BJ (cell line): ENCODE measurements at regions not wholly inside any gene's neighbourhood (a gene's known extent, or its start where the extent isn't known, plus 50 kb on each side); places are given as distances from the start of the nearest gene placed in this dataset.

Source experiments
- CTCF ChIA-PET: fragments of 350-600 bp; formaldehyde crosslinking; extraction: SDS; loops from one replicate; lab custom pipeline; 2021; ENCODE audit warnings: antibody characterized with exemption, inconsistent platforms; lab: Yijun Ruan, JAX
- POLR2A ChIA-PET: fragments of 300-600 bp; sonication (Branson Sonifier 250); formaldehyde crosslinking; extraction: SDS; loops from one replicate; lab custom pipeline; 2021; ENCODE audit warnings: antibody characterized with exemption; lab: Charles Lee
- DNase-seq: peaks from one replicate; pipeline ENCODE4 v3.0.0-alpha.2; 2011; ENCODE audit warnings: low read depth
- H3K27me3 ChIP-seq: 2 replicates; pipeline ENCODE4 v1.6.0; 2011; ENCODE audit warnings: low read length; ENCODE audit not compliant: control insufficient read depth, insufficient read depth
- H3K36me3 ChIP-seq: 2 replicates; pipeline ENCODE4 v1.5.1; 2011; ENCODE audit warnings: low read length; ENCODE audit not compliant: control insufficient read depth, insufficient read depth
- H3K4me3 ChIP-seq: 2 replicates; pipeline ENCODE4 v1.5.1; 2011; ENCODE audit warnings: low read depth, mild to moderate bottlenecking, control low read depth, low read length
- TF ChIP-seq, protein P1 (sequence below): IDR thresholded peaks from 2 replicates; pipeline ENCODE4 v1.5.1; 2011; ENCODE audit warnings: low read depth, mild to moderate bottlenecking, control low read depth, inconsistent platforms, low read length, moderate library complexity; ENCODE audit not compliant: insufficient read depth

DNA sequence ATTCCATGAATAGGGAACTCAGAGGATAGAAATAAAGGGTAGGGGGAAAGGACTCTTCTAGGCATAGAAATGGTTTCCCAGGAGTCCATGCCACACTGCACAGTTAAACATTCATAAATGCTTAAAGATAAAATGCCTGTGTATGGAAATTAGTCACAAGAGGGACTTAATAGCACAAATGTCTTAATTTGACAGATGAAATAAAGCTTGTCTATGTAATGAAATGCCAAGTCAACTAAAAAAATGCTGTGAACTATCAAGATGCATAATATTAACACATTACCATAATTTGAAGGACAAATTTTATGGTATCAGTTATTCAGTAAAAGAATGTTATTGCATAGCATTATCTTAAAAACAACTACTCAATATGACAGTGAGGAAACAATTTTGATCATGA, 553.2 kb upstream of the NETO1 start:
- DNase-seq, result no peak
- Histone ChIP-seq H3K36me3 (no peaks in the 10 kb centered on the region), H3K4me3 (no peak overlapping the region), H3K27me3 (no peaks in the 10 kb centered on the region)
- POLR2A ChIA-PET, result no interaction called here
- TF ChIP-seq, protein P1, sequence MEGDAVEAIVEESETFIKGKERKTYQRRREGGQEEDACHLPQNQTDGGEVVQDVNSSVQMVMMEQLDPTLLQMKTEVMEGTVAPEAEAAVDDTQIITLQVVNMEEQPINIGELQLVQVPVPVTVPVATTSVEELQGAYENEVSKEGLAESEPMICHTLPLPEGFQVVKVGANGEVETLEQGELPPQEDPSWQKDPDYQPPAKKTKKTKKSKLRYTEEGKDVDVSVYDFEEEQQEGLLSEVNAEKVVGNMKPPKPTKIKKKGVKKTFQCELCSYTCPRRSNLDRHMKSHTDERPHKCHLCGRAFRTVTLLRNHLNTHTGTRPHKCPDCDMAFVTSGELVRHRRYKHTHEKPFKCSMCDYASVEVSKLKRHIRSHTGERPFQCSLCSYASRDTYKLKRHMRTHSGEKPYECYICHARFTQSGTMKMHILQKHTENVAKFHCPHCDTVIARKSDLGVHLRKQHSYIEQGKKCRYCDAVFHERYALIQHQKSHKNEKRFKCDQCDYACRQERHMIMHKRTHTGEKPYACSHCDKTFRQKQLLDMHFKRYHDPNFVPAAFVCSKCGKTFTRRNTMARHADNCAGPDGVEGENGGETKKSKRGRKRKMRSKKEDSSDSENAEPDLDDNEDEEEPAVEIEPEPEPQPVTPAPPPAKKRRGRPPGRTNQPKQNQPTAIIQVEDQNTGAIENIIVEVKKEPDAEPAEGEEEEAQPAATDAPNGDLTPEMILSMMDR, result no peak
- CTCF ChIA-PET, result interaction anchor here (1.5 kb wide), 1 partner anchor 14 kb away, joined by 3 read pairs; no protein-coding TSS in a partner anchor

DNA sequence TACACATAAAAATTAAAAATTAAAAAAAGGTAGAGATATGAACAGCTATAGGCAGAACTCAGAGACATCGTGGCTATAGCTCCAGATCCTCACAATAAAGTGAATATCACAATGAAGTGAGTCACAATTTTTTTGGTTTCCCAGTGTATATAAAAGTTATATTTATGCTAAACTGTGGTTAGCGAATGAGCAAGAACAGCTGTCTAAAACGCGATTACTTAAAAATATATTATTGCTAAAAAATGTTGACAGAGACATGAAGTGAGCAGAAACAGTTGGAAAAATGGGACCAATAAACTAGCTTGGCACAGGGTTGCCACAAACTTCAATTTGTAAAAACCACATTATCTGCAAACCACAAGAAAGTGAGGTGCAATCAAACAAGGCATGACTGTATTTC, 551.7 kb upstream of the NETO1 start:
- no peak for DNase-seq
- no peaks in the 10 kb centered on the region for H3K27me3 ChIP-seq
- TF ChIP-seq, protein P1, result no peak
- H3K36me3 ChIP-seq, result no peaks in the 10 kb centered on the region
- no peak overlapping the region for H3K4me3 ChIP-seq
- CTCF ChIA-PET, result interaction anchor here (0.7 to 1.5 kb wide), 4 partner anchors 11 to 73 kb away, joined by 3 read pairs; no protein-coding TSS in a partner anchor
- POLR2A ChIA-PET, result no interaction called here

DNA sequence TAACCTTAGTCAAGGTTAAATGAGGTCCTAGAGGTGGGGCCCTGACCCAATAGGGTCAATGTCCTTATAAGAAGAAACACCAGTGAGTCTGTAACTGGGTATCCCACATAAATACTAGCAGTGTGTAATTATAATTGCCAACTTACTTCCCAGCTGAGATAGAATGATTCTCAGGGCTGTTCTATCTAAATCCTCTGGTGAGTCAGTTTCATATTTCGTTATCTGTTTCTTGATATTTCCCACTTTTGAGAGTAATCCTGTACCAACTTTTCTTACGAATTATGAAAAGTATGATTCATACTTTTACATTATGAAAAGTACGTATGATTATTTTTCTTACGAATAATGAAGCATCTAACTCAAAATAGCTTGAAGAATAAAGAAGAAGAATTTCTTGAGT, 546.8 kb upstream of the NETO1 start:
- ChIA-PET CTCF (no interaction called here), POLR2A (no interaction called here)
- H3K36me3 ChIP-seq, result no peaks in the 10 kb centered on the region
- H3K4me3 ChIP-seq, result no peak overlapping the region
- H3K27me3 ChIP-seq, result no peaks in the 10 kb centered on the region
- TF ChIP-seq, protein P1, result no peak
- no peak for DNase-seq

DNA sequence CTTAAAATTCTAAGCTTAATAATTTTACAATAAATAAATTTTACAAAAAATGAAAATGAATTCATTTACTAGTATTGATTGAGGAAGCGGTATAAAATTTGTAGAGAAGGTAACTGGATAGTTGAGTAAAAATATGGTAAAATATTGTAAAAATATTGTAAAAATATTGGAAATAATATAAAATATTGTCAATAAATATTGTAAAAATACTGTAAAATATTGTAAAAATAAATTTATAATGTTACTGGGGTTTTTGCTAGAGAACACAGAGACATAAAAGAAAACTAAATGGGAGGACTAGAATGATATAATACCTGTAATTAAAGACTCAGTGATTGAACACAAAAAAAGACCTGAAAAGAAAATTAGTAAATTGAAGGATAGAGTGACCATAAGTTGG, 546.3 kb upstream of the NETO1 start:
- no peaks in the 10 kb centered on the region for H3K36me3 ChIP-seq
- DNase-seq, result no peak
- TF ChIP-seq, protein P1, result no peak
- H3K4me3 ChIP-seq, result no peak overlapping the region
- ChIA-PET POLR2A (no interaction called here), CTCF (no interaction called here)
- no peaks in the 10 kb centered on the region for H3K27me3 ChIP-seq

- ChIA-PET CTCF (no interaction called here), POLR2A (no interaction called here)
- TF ChIP-seq, protein P1, result no peak
- Histone ChIP-seq H3K4me3 (no peak overlapping the region), H3K36me3 (no peaks in the 10 kb centered on the region), H3K27me3 (no peaks in the 10 kb centered on the region)
- no peak for DNase-seq
Observed at GRCh38 chr18:73409242-73409641, 541.5 kb upstream of the NETO1 start.
